OCI-LY1 (cell line): ENCODE measurements at regions not wholly inside any gene's neighbourhood (a gene's known extent, or its start where the extent isn't known, plus 50 kb on each side); places are given as distances from the start of the nearest gene placed in this dataset.

Experiments
- EZH2 ChIP-seq: fragments of 200-600 bp; sonication (generic), shearing (Covaris generic); IDR thresholded peaks from 2 replicates; pipeline ENCODE4 v1.8.0; 2017; ENCODE audit warnings: borderline replicate concordance, mixed run types, mild to moderate bottlenecking, antibody characterized with exemption, low read length, moderate library complexity, mixed read lengths
- TF ChIP-seq, protein P1 (sequence below): fragments of 200-600 bp; sonication (generic), shearing (Covaris generic); IDR thresholded peaks from 2 replicates; pipeline ENCODE4 v1.5.1; 2017; ENCODE audit warnings: mild to moderate bottlenecking, antibody characterized with exemption, low read length, moderate library complexity, mixed read lengths

DNA sequence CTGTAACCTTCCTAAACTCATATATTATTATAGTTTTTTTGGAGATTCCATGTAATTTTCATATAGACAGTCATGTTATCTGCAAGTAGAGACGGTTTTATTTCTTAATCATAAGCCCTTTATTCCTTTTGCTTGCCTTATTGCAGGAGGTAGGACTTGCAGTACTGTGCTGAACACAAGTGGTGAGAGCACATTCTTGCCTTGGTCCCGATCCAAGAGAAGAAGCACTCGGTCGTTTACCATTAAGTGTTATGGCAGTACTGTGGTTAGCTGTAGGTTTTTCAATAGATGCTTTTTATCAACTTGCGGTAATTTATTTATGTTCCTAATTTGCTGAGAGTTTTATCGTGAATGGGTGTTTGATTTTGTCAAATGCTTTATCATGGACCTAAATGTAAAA, 305.7 kb downstream of the DYSF start:
- TF ChIP-seq, protein P1, sequence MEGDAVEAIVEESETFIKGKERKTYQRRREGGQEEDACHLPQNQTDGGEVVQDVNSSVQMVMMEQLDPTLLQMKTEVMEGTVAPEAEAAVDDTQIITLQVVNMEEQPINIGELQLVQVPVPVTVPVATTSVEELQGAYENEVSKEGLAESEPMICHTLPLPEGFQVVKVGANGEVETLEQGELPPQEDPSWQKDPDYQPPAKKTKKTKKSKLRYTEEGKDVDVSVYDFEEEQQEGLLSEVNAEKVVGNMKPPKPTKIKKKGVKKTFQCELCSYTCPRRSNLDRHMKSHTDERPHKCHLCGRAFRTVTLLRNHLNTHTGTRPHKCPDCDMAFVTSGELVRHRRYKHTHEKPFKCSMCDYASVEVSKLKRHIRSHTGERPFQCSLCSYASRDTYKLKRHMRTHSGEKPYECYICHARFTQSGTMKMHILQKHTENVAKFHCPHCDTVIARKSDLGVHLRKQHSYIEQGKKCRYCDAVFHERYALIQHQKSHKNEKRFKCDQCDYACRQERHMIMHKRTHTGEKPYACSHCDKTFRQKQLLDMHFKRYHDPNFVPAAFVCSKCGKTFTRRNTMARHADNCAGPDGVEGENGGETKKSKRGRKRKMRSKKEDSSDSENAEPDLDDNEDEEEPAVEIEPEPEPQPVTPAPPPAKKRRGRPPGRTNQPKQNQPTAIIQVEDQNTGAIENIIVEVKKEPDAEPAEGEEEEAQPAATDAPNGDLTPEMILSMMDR, result no peak
- TF ChIP-seq EZH2, result no peak
